K562 (cell line): ENCODE measurements at regions not wholly inside any gene's neighbourhood (a gene's known extent, or its start where the extent isn't known, plus 50 kb on each side); places are given as distances from the start of the nearest gene placed in this dataset.

Source experiments
- ATAC-seq: fragments of 200-7000 bp; cut with Tn5 transposase; 3 replicates; pipeline ENCODE4 v1.9.1; 2020; ENCODE audit warnings: moderate library complexity
- BruUV-seq: library from RNA; stranded (reverse); fragments of 400-500 nt; replicated peaks from 2 replicates; lab custom pipeline; 2021; lab: Mats Ljungman, UMichigan
- CTCF ChIA-PET: fragments of 300-600 bp; formaldehyde crosslinking; extraction: SDS; loops from one replicate; lab custom pipeline; 2021; ENCODE audit warnings: low intra/inter-chr PET ratio; lab: Yijun Ruan, JAX
- POLR2A ChIA-PET: fragments of 300-600, 350-650 bp; sonication (Branson Sonifier 250); formaldehyde crosslinking; extraction: SDS; loops from one replicate; lab custom pipeline; 2021; ENCODE audit warnings: antibody characterized with exemption, inconsistent platforms; lab: Yijun Ruan, JAX
- DNase-seq, 4 experiments: peaks; one replicate each; pipeline versions ENCODE4 v3.0.0 to v3.0.0-alpha.2; 2011 to 2018; ENCODE audit warnings: low spot score in 3 of 4, mixed read lengths in 3 of 4; ENCODE audit errors: extremely low read depth in 1 of 4
- FAIRE-seq: peaks from 2 replicates; lab custom pipeline; 2011; peaks lifted over from hg19 to GRCh38; lab: Jason Lieb, UNC
- H2AFZ ChIP-seq: 2 replicates; pipeline ENCODE4 v1.6.0; 2011; ENCODE audit warnings: low read depth, low read length, control low read depth, inconsistent platforms
- H3K27ac ChIP-seq: fragments of 200-600 bp; 3 replicates; pipeline ENCODE4 v1.8.0; 2011; ENCODE audit warnings: low read depth, mild to moderate bottlenecking, control low read depth, inconsistent platforms, low read length, moderate library complexity, mixed read lengths; ENCODE audit errors: extremely low read depth
- H3K27me3 ChIP-seq, 2 experiments: fragments of 300-600 bp in 1 of 2; 2 replicates in 1 of 2; 3 replicates in 1 of 2; pipeline versions ENCODE4 v1.6.0 to v1.8.0; 2011; ENCODE audit warnings: inconsistent platforms in 2 of 2, low read length in 2 of 2, mild to moderate bottlenecking in 1 of 2, mixed read lengths in 1 of 2, moderate library complexity in 1 of 2; ENCODE audit not compliant: control insufficient read depth in 2 of 2, insufficient read depth in 2 of 2
- H3K36me3 ChIP-seq: fragments of 300-600 bp; 3 replicates; pipeline ENCODE4 v1.8.0; 2011; ENCODE audit warnings: mild to moderate bottlenecking, low read length, inconsistent platforms; ENCODE audit not compliant: control insufficient read depth, insufficient read depth
- H3K4me1 ChIP-seq, 2 experiments: fragments of 200-600 bp in 1 of 2; replicated peaks in 1 of 2; 2 replicates in 1 of 2; 3 replicates in 1 of 2; pipeline versions ENCODE4 v1.5.1 to v1.8.0; 2011; ENCODE audit warnings: inconsistent platforms in 2 of 2, low read length in 2 of 2, mild to moderate bottlenecking in 1 of 2, mixed read lengths in 1 of 2, moderate library complexity in 1 of 2; ENCODE audit not compliant: control insufficient read depth in 2 of 2, insufficient read depth in 2 of 2
- H3K4me2 ChIP-seq: 2 replicates; pipeline ENCODE4 v1.6.1; 2011; ENCODE audit warnings: low read length, control low read depth, inconsistent platforms, mixed read lengths; ENCODE audit not compliant: insufficient read depth
- H3K4me3 ChIP-seq: fragments of 200-600 bp; sonication (generic), shearing (Covaris generic); 2 replicates; pipeline ENCODE4 v1.5.1; 2016; ENCODE audit warnings: control low read depth, inconsistent platforms
- H3K79me2 ChIP-seq: fragments of 200-600 bp; 3 replicates; pipeline ENCODE4 v1.8.0; 2011; ENCODE audit warnings: low read length, inconsistent platforms; ENCODE audit not compliant: control insufficient read depth, insufficient read depth
- H3K9ac ChIP-seq, 2 experiments: 2 replicates each; pipeline versions ENCODE4 v1.6.0 to v1.6.1; 2011; ENCODE audit warnings: low read depth in 2 of 2, low read length in 2 of 2, control low read depth in 1 of 2, inconsistent platforms in 1 of 2, mild to moderate bottlenecking in 1 of 2, mixed read lengths in 1 of 2; ENCODE audit not compliant: insufficient read depth in 1 of 2
- H3K9me1 ChIP-seq: one replicate; pipeline ENCODE4 v1.6.0; 2011; ENCODE audit warnings: inconsistent platforms, mild to moderate bottlenecking, low read length, moderate library complexity; ENCODE audit not compliant: control insufficient read depth, insufficient read depth
- H3K9me3 ChIP-seq: replicated peaks from 2 replicates; pipeline ENCODE4 v1.5.1; 2011; ENCODE audit warnings: low read depth, low read length, inconsistent platforms; ENCODE audit not compliant: control insufficient read depth, insufficient read depth
- H4K20me1 ChIP-seq: replicated peaks from 2 replicates; pipeline ENCODE4 v1.6.1; 2011; ENCODE audit warnings: low read length, inconsistent platforms, mixed read lengths; ENCODE audit not compliant: control insufficient read depth, insufficient read depth
- ASH1L ChIP-seq: fragments of 450-650 bp; IDR thresholded peaks from 2 replicates; pipeline ENCODE4 v1.6.1; 2018; ENCODE audit warnings: borderline replicate concordance, mild to moderate bottlenecking, low read depth; ENCODE audit not compliant: partially characterized antibody
- COPS2 ChIP-seq: fragments of 450-650 bp; conservative IDR thresholded peaks from 2 replicates; pipeline ENCODE4 v1.6.1; 2016; ENCODE audit warnings: mild to moderate bottlenecking, moderate library complexity
- HDAC3 ChIP-seq: fragments of 450-650 bp; IDR thresholded peaks from 2 replicates; pipeline ENCODE4 v1.6.1; 2018; ENCODE audit warnings: borderline replicate concordance, mild to moderate bottlenecking, moderate library complexity; ENCODE audit not compliant: partially characterized antibody
- MTA2 ChIP-seq: fragments of 450-650 bp; IDR thresholded peaks from 2 replicates; pipeline ENCODE4 v1.6.1; 2016; ENCODE audit warnings: low read depth
- NFATC3 ChIP-seq: fragments of 450-650 bp; IDR thresholded peaks from 2 replicates; pipeline ENCODE4 v1.6.1; 2017; ENCODE audit warnings: mild to moderate bottlenecking
- PCBP1 ChIP-seq: fragments of 200-400 bp; formaldehyde crosslinking; IDR thresholded peaks from 2 replicates; pipeline ENCODE4 v1.6.1; 2018; ENCODE audit warnings: mild to moderate bottlenecking, low read depth, low read length; ENCODE audit not compliant: poor library complexity, severe bottlenecking
- PPARD ChIP-seq: fragments of 250-450 bp; sonication (Bioruptor Pico); IDR thresholded peaks from 2 replicates; pipeline ENCODE4 v1.8.0; 2022; ENCODE audit warnings: inconsistent platforms, mild to moderate bottlenecking, moderate library complexity
- RBM15 ChIP-seq: fragments of 200-400 bp; formaldehyde crosslinking; IDR thresholded peaks from 2 replicates; pipeline ENCODE4 v1.6.1; 2018; ENCODE audit warnings: mild to moderate bottlenecking, low read length, moderate library complexity; ENCODE audit not compliant: insufficient read depth
- RCOR1 ChIP-seq, 2 experiments: IDR thresholded peaks; 2 replicates each; pipeline ENCODE4 v1.6.1; 2012; ENCODE audit warnings: low read depth in 2 of 2, low read length in 2 of 2, borderline replicate concordance in 1 of 2, improper control_type of control experiment in 1 of 2
- SIRT6 ChIP-seq: IDR thresholded peaks from one replicate; pipeline ENCODE4 v1.6.1; 2012; ENCODE audit warnings: low read depth, mild to moderate bottlenecking, control low read depth, inconsistent platforms, low read length, moderate library complexity
- SP1 ChIP-seq: sonication (generic); formaldehyde crosslinking; IDR thresholded peaks from 2 replicates; pipeline ENCODE4 v1.8.1; 2022; ENCODE audit warnings: mild to moderate bottlenecking, missing genetic modification reagents
- STAT5B ChIP-seq: fragments of 250-450 bp; sonication (Bioruptor Pico); IDR thresholded peaks from 2 replicates; pipeline ENCODE4 v1.8.0; 2021; ENCODE audit warnings: mild to moderate bottlenecking, inconsistent platforms
- ZFP36 ChIP-seq: fragments of 150-350 bp; IDR thresholded peaks from 2 replicates; pipeline ENCODE4 v1.6.1; 2018; ENCODE audit warnings: low read length, low read depth; ENCODE audit not compliant: partially characterized antibody
- ZNF263 ChIP-seq: sonication (generic); formaldehyde crosslinking; IDR thresholded peaks from 2 replicates; pipeline ENCODE4 v1.8.0; 2022; ENCODE audit warnings: mild to moderate bottlenecking, missing genetic modification reagents, borderline replicate concordance
- ZNF354B ChIP-seq: fragments of 250-450 bp; sonication (Bioruptor Pico); IDR thresholded peaks from 2 replicates; pipeline ENCODE4 v1.4.0; 2020
- WGBS: fragments of 100-300 bp; shearing (Covaris generic); methylation state at CpG from one replicate; pipeline ENCODE4 v1.1.6; 2016; ENCODE audit warnings: low coverage, mixed read lengths; ENCODE audit not compliant: insufficient coverage; ENCODE audit errors: missing lambda C conversion rate; 5-methylcytosine and 5-hydroxymethylcytosine counted together
- in situ Hi-C: fragments of 300-500 bp; cut with MboI; formaldehyde crosslinking; loops from 4 replicates; pipeline ENCODE4 v1.15.0; 2018; ENCODE audit warnings: inconsistent platforms, mixed read lengths
- intact Hi-C: fragments of 100-400 bp; cut with micrococcal nuclease; formaldehyde crosslinking; loops from 2 replicates; pipeline ENCODE4 v1.14.2; 2022
- TF ChIP-seq, protein P1 (sequence below): fragments of 450-650 bp; IDR thresholded peaks from 2 replicates; pipeline ENCODE4 v1.6.1; 2016; ENCODE audit warnings: antibody characterized with exemption
- TF ChIP-seq, protein P2 (sequence below): fragments of 250-450 bp; sonication (Bioruptor Pico); IDR thresholded peaks from 2 replicates; pipeline ENCODE4 v1.8.0; 2021; ENCODE audit warnings: moderate library complexity, mild to moderate bottlenecking, inconsistent platforms
- TF ChIP-seq, protein P3 (sequence below): fragments of 450-650 bp; IDR thresholded peaks from one replicate; pipeline ENCODE4 v1.6.1; 2018; ENCODE audit warnings: mild to moderate bottlenecking, moderate library complexity; ENCODE audit not compliant: partially characterized antibody
- TF ChIP-seq, protein P4 (sequence below): fragments of 450-650 bp; IDR thresholded peaks from 2 replicates; pipeline ENCODE4 v1.6.1; 2018; ENCODE audit warnings: mild to moderate bottlenecking, low read depth; ENCODE audit not compliant: partially characterized antibody

DNA sequence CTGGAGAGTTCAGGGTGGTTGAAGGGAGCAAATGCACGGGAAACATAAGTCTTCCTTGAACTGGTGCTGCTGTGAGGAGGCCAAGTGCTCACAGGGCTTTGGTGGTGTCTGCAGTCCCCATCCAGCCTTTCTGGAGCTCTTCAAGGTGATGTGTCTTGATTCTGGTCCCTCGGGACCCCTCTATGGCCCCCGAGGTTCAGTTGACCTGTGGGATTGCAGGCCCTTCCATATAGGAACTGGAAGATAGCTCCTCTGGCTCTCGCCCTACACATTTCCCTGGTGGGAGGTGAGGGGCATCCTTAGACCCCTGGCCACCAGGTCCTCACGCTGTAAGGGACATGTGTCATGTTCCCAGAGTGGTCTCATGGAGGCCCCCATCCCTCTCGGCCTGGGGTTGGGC lies 191.8 kb downstream of the GADD45G start:
- POLR2A ChIA-PET, result no interaction called here
- FAIRE-seq, result no peak

More for the DNA sequence above, 191.8 kb downstream of the GADD45G start:
- intact Hi-C loops (no loop called here), in situ Hi-C loops (no loop called here)
- Histone ChIP-seq H3K9ac (no peak overlapping the region), H3K4me1 (no peaks in the 10 kb centered on the region), H3K36me3 (no peaks in the 10 kb centered on the region), H3K4me2 (no peak overlapping the region), H3K27me3 (peaks cover 0 to 4% of the 10 kb centered on the region in 2 experiments; a peak in 1 of 5 replicates), H3K9me3 (no peaks in the 10 kb centered on the region), H3K79me2 (no peaks in the 10 kb centered on the region), H3K9me1 (no peaks in the 10 kb centered on the region), H3K4me3 (no peak overlapping the region), H4K20me1 (no peaks in the 10 kb centered on the region), H3K27ac (no peak overlapping the region), H2AFZ (no peak overlapping the region)
- WGBS, result 0% methylated on average over 3 of the region's 6 CpGs
- CTCF ChIA-PET, result no interaction called here
- TF ChIP-seq, protein P1, sequence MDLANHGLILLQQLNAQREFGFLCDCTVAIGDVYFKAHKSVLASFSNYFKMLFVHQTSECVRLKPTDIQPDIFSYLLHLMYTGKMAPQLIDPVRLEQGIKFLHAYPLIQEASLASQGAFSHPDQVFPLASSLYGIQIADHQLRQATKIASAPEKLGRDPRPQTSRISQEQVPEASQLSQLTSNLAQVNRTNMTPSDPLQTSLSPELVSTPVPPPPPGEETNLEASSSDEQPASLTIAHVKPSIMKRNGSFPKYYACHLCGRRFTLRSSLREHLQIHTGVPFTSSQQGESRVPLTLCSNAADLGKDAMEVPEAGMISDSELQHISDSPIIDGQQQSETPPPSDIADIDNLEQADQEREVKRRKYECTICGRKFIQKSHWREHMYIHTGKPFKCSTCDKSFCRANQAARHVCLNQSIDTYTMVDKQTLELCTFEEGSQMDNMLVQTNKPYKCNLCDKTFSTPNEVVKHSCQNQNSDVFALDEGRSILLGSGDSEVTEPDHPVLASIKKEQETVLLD, result no peak
- TF ChIP-seq, protein P2, sequence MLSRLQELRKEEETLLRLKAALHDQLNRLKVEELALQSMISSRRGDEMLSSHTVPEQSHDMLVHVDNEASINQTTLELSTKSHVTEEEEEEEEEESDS (CRISPR knock-in tag), result no peak
- TF ChIP-seq, protein P3, sequence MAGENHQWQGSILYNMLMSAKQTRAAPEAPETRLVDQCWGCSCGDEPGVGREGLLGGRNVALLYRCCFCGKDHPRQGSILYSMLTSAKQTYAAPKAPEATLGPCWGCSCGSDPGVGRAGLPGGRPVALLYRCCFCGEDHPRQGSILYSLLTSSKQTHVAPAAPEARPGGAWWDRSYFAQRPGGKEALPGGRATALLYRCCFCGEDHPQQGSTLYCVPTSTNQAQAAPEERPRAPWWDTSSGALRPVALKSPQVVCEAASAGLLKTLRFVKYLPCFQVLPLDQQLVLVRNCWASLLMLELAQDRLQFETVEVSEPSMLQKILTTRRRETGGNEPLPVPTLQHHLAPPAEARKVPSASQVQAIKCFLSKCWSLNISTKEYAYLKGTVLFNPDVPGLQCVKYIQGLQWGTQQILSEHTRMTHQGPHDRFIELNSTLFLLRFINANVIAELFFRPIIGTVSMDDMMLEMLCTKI, result no peak
- TF ChIP-seq RCOR1 (IDR thresholded peaks at IDR 0.05; ENCODE audit: borderline replicate concordance in 1 of 2, low read depth in 2 of 2, low read length in 2 of 2), result no peak
- TF ChIP-seq HDAC3, result no peak
- TF ChIP-seq, protein P4, sequence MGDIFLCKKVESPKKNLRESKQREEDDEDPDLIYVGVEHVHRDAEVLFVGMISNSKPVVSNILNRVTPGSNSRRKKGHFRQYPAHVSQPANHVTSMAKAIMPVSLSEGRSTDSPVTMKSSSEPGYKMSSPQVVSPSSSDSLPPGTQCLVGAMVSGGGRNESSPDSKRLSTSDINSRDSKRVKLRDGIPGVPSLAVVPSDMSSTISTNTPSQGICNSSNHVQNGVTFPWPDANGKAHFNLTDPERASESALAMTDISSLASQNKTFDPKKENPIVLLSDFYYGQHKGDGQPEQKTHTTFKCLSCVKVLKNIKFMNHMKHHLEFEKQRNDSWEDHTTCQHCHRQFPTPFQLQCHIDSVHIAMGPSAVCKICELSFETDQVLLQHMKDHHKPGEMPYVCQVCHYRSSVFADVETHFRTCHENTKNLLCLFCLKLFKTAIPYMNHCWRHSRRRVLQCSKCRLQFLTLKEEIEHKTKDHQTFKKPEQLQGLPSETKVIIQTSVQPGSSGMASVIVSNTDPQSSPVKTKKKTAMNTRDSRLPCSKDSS, result no peak
- TF ChIP-seq ZNF263 (CRISPR knock-in tag), result no peak
- no peak for TF ChIP-seq SIRT6
- no peak for TF ChIP-seq MTA2
- no peak for TF ChIP-seq PPARD (CRISPR knock-in tag)
- TF ChIP-seq NFATC3, result no peak
- TF ChIP-seq ASH1L, result no peak
- no peak for TF ChIP-seq SP1 (CRISPR knock-in tag)
- TF ChIP-seq RBM15, result no peak
- no peak for TF ChIP-seq ZNF354B (CRISPR knock-in tag)
- TF ChIP-seq ZFP36, result no peak
- TF ChIP-seq COPS2, result no peak
- TF ChIP-seq STAT5B (CRISPR knock-in tag), result no peak
- TF ChIP-seq PCBP1, result no peak
- DNase-seq, result no peak
- no peak for ATAC-seq
- BruUV-seq, result no TSS peak
